GM12892 (cell line): ENCODE measurements at regions not wholly inside any gene's neighbourhood (a gene's known extent, or its start where the extent isn't known, plus 50 kb on each side); places are given as distances from the start of the nearest gene placed in this dataset.

Experiments
- DNase-seq: peaks from one replicate; pipeline ENCODE4 v3.0.0; 2011; ENCODE audit not compliant: insufficient read length
- FAIRE-seq: peaks from 2 replicates; lab custom pipeline; 2011; peaks lifted over from hg19 to GRCh38; lab: Jason Lieb, UNC
- POLR2A ChIP-seq: IDR thresholded peaks from 2 replicates; pipeline ENCODE4 v1.6.1; 2011; ENCODE audit warnings: low read depth, low read length, control low read depth
- POLR2AphosphoS5 ChIP-seq: IDR thresholded peaks from 2 replicates; pipeline ENCODE4 v1.6.1; 2011; ENCODE audit warnings: low read depth, low read length, control low read depth
- TAF1 ChIP-seq: IDR thresholded peaks from 2 replicates; pipeline ENCODE4 v1.6.1; 2011; ENCODE audit warnings: low read depth, mild to moderate bottlenecking, control low read depth, low read length, borderline replicate concordance

GRCh38 chr12:65761301-65761700, 63.0 kb upstream of the HMGA2 start:
- DNase-seq (no peak), FAIRE-seq (no peak)
- TF ChIP-seq TAF1: no peak
- TF ChIP-seq POLR2A: no peak
- TF ChIP-seq POLR2AphosphoS5: no peak

DNA sequence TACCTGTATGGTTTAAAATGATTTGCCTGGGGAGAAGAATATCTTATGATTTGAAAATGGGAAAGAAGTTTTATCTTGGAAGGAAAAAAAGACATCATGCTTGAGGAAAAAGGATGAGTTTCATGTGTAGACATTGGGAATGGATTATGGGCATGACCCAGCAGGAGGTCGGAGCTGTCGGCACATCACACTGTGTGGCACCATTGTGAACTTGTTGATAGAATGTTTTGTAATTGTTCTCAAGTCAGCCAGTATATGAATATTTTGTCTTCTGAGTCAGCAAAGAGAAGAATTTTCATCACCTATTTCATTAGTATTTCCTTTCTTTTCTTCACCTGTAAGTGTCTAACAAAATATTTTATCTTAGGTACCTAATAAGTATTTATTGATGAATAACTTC, 60.0 kb upstream of the HMGA2 start:
- TF ChIP-seq POLR2AphosphoS5 (no peak), POLR2A (no peak), TAF1 (no peak)
- no peak for DNase-seq
- no peak for FAIRE-seq

DNA sequence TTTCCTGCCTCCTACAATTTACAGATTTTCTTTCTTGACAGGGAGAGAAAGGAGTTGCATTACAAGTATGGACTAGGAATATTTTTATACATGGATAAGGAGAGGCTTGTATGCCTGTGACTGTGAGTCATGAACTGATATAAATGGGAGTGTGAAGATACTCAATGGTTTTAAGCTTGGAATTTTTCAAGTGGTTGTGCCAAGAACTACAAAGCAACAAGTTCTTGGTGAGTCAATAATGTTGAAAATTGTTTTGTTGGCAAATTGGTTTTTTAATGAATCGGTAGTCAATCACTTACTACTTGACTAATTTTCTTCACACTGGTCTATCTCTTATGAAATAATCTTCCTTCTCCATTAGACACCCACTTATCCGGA, 58.9 kb upstream of the HMGA2 start:
- TF ChIP-seq TAF1 (no peak), POLR2AphosphoS5 (no peak), POLR2A (no peak)
- FAIRE-seq (no peak), DNase-seq (no peak)

DNA sequence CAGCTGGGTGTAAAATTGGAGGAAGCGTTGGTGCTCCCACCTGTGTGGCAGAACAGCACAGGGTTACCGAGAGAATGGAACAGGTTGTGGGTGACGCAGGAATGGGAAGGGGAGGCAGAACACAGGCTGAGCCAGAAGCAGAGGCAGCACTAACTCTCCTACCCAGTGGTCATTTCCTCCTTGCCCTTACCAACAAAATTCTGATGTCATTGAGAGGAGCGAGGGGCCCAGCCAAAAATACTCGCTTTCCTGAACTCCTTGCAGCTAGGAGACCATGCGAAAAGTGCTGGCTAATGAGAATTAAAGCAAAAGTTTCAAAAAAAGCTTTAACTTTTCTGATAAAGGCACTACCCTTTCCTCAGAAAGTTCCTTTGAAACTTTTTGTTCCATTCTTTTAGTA, 54.4 kb upstream of the HMGA2 start:
- DNase-seq (no peak), FAIRE-seq (no peak)
- no peak for TF ChIP-seq TAF1
- no peak for TF ChIP-seq POLR2A
- TF ChIP-seq POLR2AphosphoS5: no peak
